ENCODE measurements at regions not wholly inside any gene's neighbourhood (a gene's known extent, or its start where the extent isn't known, plus 50 kb on each side); places are given as distances from the start of the nearest gene placed in this dataset.

DNA sequence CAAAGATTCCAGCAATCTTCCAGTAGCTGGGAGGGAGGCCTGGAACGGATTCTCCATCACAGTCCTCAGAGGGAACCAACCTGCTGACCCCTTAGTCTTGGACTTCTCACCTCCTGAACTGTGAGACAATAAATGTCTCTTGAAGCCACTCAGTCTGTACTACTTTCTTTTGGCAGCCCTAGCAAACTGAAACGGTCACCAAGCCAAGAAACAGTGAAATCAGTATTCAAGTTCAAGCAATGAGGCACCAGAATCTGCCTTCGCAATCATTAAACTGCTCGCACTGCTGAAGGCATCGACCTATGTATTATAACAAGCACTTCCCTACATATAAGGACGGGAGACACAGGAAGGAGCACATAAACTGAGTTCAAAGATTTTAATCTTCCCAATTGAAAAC, 120.6 kb upstream of the PUM3 start:
- Histone ChIP-seq H3K9me2 (ENCODE audit: insufficient read depth) (no peaks in the 10 kb centered on the region), H3K27me3 (ENCODE audit: insufficient read depth, low read depth) (no peaks in the 10 kb centered on the region), H3K4me3 (no peak overlapping the region), H3K4me2 (no peak overlapping the region), H3K36me3 (ENCODE audit: low read depth) (no peaks in the 10 kb centered on the region), H3K79me2 (ENCODE audit: low read depth) (no peaks in the 10 kb centered on the region), H3F3A (ENCODE audit: insufficient read depth, low read depth) (no peaks in the 10 kb centered on the region), H3K9me3 (ENCODE audit: insufficient read depth, low read depth) (no peaks in the 10 kb centered on the region), H3K4me1 (replicated peaks; ENCODE audit: insufficient read depth) (no peaks in the 10 kb centered on the region), H2AFZ (no peak overlapping the region), H3K27ac (no peak overlapping the region), H4K20me1 (ENCODE audit: insufficient read depth) (no peaks in the 10 kb centered on the region)
- ChIA-PET CTCF (no interaction called here), POLR2A (ENCODE audit: unreplicated experiment) (no interaction called here)
- intact Hi-C loops (cut with micrococcal nuclease; ENCODE audit: unreplicated experiment): no loop called here
- no peak for DNase-seq
- no TSS peak for BruUV-seq (replicated peaks)
- TF ChIP-seq, protein P1, sequence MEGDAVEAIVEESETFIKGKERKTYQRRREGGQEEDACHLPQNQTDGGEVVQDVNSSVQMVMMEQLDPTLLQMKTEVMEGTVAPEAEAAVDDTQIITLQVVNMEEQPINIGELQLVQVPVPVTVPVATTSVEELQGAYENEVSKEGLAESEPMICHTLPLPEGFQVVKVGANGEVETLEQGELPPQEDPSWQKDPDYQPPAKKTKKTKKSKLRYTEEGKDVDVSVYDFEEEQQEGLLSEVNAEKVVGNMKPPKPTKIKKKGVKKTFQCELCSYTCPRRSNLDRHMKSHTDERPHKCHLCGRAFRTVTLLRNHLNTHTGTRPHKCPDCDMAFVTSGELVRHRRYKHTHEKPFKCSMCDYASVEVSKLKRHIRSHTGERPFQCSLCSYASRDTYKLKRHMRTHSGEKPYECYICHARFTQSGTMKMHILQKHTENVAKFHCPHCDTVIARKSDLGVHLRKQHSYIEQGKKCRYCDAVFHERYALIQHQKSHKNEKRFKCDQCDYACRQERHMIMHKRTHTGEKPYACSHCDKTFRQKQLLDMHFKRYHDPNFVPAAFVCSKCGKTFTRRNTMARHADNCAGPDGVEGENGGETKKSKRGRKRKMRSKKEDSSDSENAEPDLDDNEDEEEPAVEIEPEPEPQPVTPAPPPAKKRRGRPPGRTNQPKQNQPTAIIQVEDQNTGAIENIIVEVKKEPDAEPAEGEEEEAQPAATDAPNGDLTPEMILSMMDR (conservative IDR thresholded peaks at IDR 0.05): no peak
- TF ChIP-seq EZH2 (IDR thresholded peaks at IDR 0.05; ENCODE audit: low read depth): no peak

DNA sequence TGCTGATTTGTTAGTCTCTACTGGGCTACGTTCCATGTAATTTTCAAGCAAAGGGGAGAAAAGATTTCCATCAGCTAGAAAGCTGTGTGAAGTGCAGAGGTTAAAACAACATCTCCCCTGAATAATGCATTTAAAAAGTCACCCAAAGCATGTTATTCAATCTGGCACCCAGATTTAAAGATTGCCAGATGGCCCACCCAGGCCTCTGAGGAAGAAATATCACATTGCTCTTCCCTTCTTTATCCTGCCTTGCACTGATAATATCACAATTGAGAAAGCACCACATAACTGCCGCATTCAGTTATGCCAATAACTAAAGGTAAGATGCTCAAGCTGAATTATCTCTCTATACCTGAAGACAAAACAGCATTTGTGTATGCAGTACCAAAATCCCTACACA, 119.4 kb upstream of the PUM3 start:
- Histone ChIP-seq H3K4me1 (replicated peaks; ENCODE audit: insufficient read depth) (no peaks in the 10 kb centered on the region), H3K27me3 (ENCODE audit: insufficient read depth, low read depth) (no peaks in the 10 kb centered on the region), H3K79me2 (ENCODE audit: low read depth) (no peaks in the 10 kb centered on the region), H2AFZ (no peak overlapping the region), H3F3A (ENCODE audit: insufficient read depth, low read depth) (no peaks in the 10 kb centered on the region), H3K36me3 (ENCODE audit: low read depth) (no peaks in the 10 kb centered on the region), H3K4me3 (no peak overlapping the region), H4K20me1 (ENCODE audit: insufficient read depth) (no peaks in the 10 kb centered on the region), H3K9me3 (ENCODE audit: insufficient read depth, low read depth) (no peaks in the 10 kb centered on the region), H3K4me2 (no peak overlapping the region), H3K9me2 (ENCODE audit: insufficient read depth) (no peaks in the 10 kb centered on the region), H3K27ac (no peak overlapping the region)
- ChIA-PET CTCF (no interaction called here), POLR2A (ENCODE audit: unreplicated experiment) (no interaction called here)
- no TSS peak for BruUV-seq (replicated peaks)
- TF ChIP-seq, protein P1 (conservative IDR thresholded peaks at IDR 0.05): no peak
- no peak for TF ChIP-seq EZH2 (IDR thresholded peaks at IDR 0.05; ENCODE audit: low read depth)
- intact Hi-C loops (cut with micrococcal nuclease; ENCODE audit: unreplicated experiment): no loop called here
- DNase-seq: no peak

DNA sequence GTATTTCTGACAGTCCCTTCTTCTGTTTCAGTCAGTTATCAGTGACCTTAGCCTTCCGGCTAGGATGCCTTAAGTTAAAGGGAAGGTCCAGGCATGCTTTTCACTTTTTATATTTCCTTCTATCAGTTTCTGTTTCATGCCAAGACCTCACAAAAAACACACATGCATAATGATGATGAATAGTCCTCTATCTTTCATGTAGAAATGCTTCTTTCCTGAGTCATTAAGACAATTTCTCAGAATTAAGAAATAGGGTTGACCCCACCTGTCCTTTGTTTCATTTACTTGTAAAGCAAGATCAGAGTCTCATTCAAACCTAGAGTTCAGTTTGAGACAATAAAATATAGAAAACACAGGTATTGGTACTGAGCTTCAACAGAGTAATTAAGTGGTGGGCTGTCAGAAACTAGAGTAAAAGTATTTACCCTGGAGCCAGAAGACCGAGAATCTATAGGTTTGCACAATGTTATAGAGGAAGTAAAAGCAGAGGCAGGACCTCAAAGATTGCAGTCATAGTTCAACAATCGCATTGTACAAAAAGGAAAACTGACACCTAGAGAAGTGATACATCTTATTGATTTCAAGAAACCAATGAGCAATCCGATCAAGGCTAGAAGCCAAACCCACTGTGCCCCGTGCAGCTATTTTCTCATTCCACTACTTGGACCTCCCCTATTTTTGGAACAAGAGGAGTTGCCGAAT, 118.7 kb upstream of the PUM3 start:
- POLR2A ChIA-PET (ENCODE audit: unreplicated experiment): no interaction called here
- CTCF ChIA-PET: no interaction called here
- no peaks in the 10 kb centered on the region for H3F3A ChIP-seq (ENCODE audit: insufficient read depth, low read depth)

More for the DNA sequence above, 118.7 kb upstream of the PUM3 start:
- intact Hi-C loops (cut with micrococcal nuclease; ENCODE audit: unreplicated experiment): no loop called here
- TF ChIP-seq EZH2 (IDR thresholded peaks at IDR 0.05; ENCODE audit: low read depth): no peak
- TF ChIP-seq, protein P1 (conservative IDR thresholded peaks at IDR 0.05): no peak
- no peak overlapping the region for H3K4me3 ChIP-seq
- H3K79me2 ChIP-seq (ENCODE audit: low read depth): no peaks in the 10 kb centered on the region
- H3K27me3 ChIP-seq (ENCODE audit: insufficient read depth, low read depth): peaks cover 2% of the 10 kb centered on the region; the same call in 1 of the 2 replicates
- H3K27ac ChIP-seq: no peak overlapping the region
- H3K36me3 ChIP-seq (ENCODE audit: low read depth): no peaks in the 10 kb centered on the region
- H3K4me2 ChIP-seq: no peak overlapping the region
- no peaks in the 10 kb centered on the region for H3K9me3 ChIP-seq (ENCODE audit: insufficient read depth, low read depth)
- no peak overlapping the region for H2AFZ ChIP-seq
- no peaks in the 10 kb centered on the region for H4K20me1 ChIP-seq (ENCODE audit: insufficient read depth)
- H3K9me2 ChIP-seq (ENCODE audit: insufficient read depth): no peaks in the 10 kb centered on the region
- no peak for DNase-seq
- H3K4me1 ChIP-seq (replicated peaks; ENCODE audit: insufficient read depth): no peaks in the 10 kb centered on the region
- no TSS peak for BruUV-seq (replicated peaks)

All from PC-9 (cell line).